Inflammatory macrophage (primary cell): ENCODE measurements at regions not wholly inside any gene's neighbourhood (a gene's known extent, or its start where the extent isn't known, plus 50 kb on each side); places are given as distances from the start of the nearest gene placed in this dataset.

Experiments used
- DNase-seq, 2 donors: peaks; one replicate each; pipeline ENCODE4 v3.0.0-alpha.2; 2020 to 2022

DNA sequence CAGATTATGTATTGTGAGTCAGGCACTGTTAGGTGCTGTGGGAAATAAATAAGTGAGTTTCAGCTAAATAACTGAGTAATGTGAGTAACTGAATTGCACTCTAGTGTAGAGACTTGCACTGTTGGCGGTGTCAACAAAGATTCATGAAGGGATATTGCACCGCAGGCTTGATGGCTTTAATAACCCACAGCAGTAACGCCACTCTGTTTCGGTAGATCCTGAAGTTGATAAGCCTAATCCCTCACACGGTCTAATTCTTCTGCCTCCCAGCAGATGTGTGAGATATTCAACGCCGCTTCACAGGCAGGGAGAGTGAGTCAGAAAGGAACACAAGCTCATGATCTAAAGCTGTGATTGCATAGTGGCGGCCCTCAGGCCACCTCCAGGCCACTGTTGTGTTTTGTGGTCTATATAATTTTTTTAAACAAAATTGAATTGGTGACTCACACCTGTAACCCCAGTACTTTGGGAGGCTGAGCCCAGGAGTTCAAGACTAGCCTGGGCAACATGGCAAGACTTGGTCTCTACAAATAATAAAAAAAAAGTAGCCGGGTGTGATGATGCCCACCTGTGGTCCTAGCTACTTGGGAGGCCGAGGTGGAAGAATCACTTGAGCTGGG is 94.3 kb downstream of the LIPG start:
- no peak for DNase-seq

DNA sequence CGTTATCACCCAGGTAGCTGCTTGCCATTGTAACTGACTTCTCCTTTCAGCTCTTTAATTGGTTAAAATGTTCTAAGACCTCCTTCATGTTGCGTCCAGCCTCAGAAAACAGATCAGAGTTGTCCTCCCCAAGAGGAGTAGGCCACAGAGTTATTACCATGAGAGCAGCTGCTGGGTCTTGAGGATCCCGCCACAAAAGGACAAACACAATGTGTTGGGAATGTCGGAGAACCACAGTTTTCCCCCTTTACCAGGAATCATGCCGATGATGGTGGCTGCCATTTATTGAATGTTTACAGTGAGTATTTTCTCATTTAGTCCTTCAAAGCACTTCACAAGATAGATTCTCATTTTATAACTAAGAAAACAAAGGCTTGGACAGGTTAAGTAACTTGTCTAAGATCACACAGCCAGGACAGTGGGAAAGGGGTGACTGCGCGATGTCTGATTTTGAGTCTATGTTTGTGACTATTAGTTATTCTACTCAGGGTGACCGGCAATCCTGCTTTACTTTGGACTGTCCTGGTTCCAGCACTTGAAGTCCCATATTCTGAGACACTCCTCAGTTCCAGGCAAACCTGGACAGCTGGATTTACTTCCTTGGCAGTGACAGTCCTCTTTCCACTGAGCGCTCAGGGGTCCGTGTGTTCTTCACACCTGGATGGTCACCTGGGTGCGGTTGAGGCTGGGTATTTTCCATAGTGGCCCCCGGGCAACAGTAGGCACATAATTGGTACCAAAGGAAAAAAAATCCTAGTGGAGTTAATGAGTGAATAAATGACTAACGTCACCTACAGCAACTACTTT is 93.6 kb downstream of the LIPG start:
- DNase-seq = no peak

DNA sequence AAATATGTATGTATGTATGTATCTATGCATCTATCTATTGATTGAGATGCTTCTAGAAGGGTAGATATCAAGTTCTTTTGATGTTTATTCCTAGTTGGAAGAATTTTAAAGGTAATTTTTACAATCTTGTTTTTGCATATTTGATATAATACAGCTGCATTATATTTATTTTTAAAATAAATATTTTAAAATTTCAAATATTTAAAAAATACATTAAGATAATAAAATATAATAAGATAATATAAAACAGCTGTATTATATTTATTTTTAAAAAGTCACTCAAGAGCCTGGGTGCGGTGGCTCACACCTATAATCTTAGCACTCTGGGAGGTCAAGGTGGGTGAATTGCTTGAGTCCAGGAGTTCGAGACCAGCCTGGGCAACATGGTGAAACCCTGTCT is 92.5 kb downstream of the LIPG start:
- no peak for DNase-seq

DNA sequence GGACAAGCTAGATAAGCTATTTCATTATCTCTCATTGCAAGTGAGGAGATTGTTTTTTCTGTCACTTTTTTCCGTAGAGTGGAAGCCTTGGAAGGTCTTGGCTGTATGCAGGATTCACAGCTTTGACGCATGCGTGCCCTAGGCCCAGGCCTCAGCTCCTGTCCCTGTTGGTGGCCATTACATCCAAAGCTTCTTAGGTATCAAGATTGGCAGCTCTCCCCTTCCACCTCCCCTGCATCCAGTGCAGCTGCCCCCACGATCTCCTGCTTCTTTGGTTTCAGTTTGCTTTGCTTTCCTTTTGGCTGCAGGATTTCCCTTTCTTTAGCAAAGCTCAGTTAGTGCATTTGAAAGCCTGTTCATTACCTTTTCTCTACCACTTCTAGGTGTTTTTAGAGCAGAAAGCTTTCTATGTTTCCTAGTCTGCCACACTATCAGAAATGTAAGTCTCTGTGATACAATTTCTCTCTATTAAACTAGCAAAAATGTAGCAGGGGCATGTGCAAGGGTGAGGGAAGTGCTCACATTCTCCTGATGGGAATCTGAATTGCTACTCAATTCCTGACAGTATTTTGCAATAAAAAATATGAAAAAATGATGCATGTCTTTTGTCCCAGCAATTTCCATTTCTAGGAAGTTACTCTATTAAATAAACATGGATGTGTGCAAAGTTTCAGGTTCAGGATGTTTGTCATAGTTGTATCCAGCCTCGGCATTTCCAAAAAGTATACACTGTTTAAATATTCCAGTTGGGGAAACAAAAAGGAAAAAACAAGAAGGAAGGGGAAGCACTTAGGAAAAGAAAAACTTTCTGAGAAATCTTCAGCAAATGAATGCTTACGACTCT is 91.2 kb downstream of the LIPG start:
- DNase-seq = no peak

DNA sequence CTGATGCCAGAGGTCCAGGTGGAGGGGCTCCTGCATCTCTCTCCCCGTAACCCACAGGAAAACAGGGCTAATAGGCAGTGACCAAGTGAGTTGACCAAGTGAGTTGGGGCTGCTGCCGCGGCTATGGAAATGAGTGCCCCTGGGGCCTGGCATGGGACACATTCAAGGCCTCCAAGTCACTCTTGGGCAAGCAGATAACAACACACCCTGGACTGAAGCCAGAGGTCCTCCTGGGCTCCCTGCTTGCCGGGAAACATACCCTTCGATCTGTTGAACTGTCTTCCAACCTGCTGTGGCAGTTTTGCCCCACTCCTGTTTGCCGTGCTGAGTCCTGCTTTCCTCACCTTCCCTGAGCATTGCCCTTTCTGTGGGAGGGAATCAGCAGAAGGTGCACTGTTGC is 89.2 kb downstream of the LIPG start:
- DNase-seq = no peak

DNA sequence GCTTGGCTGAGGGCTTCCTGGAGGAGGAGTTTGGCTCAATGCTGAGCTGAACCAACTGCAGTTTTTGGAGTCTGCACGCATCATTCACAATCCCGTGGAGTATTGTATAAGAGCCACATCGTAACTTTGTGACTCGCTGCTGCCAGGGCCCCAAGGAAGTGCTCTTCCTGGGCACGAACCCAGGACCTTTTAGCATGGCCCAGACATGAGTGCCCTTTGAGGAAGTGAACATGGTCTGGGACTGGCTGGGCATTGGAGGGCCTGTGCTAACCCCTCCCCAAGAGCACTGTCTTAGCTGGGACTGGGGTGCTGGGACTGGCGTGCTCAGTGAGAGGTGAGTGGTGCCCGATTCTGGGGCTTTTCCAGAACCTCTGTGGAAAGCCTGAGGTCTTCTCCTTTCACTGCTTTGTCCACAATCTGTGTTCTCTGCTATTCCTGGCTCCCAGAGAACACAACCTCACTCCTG is 88.6 kb downstream of the LIPG start:
- DNase-seq = no peak

DNA sequence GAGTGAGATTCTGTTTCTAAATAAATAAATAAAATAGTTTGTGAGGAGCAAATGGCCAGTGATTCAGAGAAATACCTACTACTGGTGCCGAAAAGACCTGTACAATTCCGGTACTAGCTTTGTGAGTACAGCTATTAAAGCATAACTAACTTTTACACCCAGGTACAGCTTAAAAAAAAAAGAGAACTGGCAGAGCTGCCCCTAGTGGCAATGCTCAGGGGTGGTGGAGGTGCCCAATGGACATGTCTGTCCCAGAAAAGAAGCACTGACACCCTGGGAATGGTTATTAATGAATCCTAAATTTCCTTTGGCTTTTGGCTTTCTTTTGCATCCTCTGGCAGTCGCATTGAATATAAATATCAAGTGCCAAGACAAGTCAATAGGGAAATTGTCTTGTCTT is 87.0 kb downstream of the LIPG start:
- no peak for DNase-seq
